ENCODE measurements at regions not wholly inside any gene's neighbourhood (a gene's known extent, or its start where the extent isn't known, plus 50 kb on each side); places are given as distances from the start of the nearest gene placed in this dataset.
"Not testable (repeated sequence)": the region's sequence is repeated elsewhere in the genome, so short reads cannot be mapped to it uniquely, and the experiment has no call there.

GRCh38 chr5:159786901-159787691 lies 129.2 kb upstream of the ADRA1B start:
- DNase-seq (ENCODE audit: low spot score): no peak

- no peak for DNase-seq (ENCODE audit: low spot score)
Measured at GRCh38 chr5:159787837-159788236, 128.4 kb upstream of the ADRA1B start.

- no peak for DNase-seq (ENCODE audit: low spot score)
Measured at GRCh38 chr5:159788835-159789331, 127.4 kb upstream of the ADRA1B start.

GRCh38 chr5:159792180-159792579 lies 124.1 kb upstream of the ADRA1B start:
- DNase-seq (ENCODE audit: low spot score): no peak

- DNase-seq (ENCODE audit: low spot score): no peak
Measured at GRCh38 chr5:159797261-159797970, 118.9 kb upstream of the ADRA1B start.

GRCh38 chr5:159799701-159800100 lies 116.6 kb upstream of the ADRA1B start:
- no peak for DNase-seq (ENCODE audit: low spot score)

- DNase-seq (ENCODE audit: low spot score): no peak
Measured at GRCh38 chr5:159800131-159800840, 116.0 kb upstream of the ADRA1B start.

- no peak for DNase-seq (ENCODE audit: low spot score)
Measured at GRCh38 chr5:159801303-159801702, 115.0 kb upstream of the ADRA1B start.

GRCh38 chr5:159802661-159803060 lies 113.6 kb upstream of the ADRA1B start:
- no peak for DNase-seq (ENCODE audit: low spot score)

GRCh38 chr5:159804121-159804520 lies 112.2 kb upstream of the ADRA1B start:
- no peak for DNase-seq (ENCODE audit: low spot score)

GRCh38 chr5:159805021-159805420 lies 111.3 kb upstream of the ADRA1B start:
- DNase-seq (ENCODE audit: low spot score): no peak

- not testable (repeated sequence) for DNase-seq (ENCODE audit: low spot score)
Measured at GRCh38 chr5:159807135-159807534, 109.1 kb upstream of the ADRA1B start.

GRCh38 chr5:159807586-159807985 lies 108.7 kb upstream of the ADRA1B start:
- DNase-seq (ENCODE audit: low spot score): no peak

GRCh38 chr5:159811712-159812111 lies 104.6 kb upstream of the ADRA1B start:
- no peak for DNase-seq (ENCODE audit: low spot score)

- DNase-seq (ENCODE audit: low spot score): not testable (repeated sequence)
Measured at GRCh38 chr5:159812759-159813158, 103.5 kb upstream of the ADRA1B start.

GRCh38 chr5:159814222-159814621 lies 102.1 kb upstream of the ADRA1B start:
- DNase-seq (ENCODE audit: low spot score): no peak

GRCh38 chr5:159814805-159815585 lies 101.3 kb upstream of the ADRA1B start:
- no peak for DNase-seq (ENCODE audit: low spot score)

- no peak for DNase-seq (ENCODE audit: low spot score)
Measured at GRCh38 chr5:159817262-159818029, 98.8 kb upstream of the ADRA1B start.

- DNase-seq (ENCODE audit: low spot score): no peak
Measured at GRCh38 chr5:159819591-159820411, 96.5 kb upstream of the ADRA1B start.

- no peak for DNase-seq (ENCODE audit: low spot score)
Measured at GRCh38 chr5:159820692-159821091, 95.6 kb upstream of the ADRA1B start.

Data from COLO829 (cell line).